ENCODE measurements at regions not wholly inside any gene's neighbourhood (a gene's known extent, or its start where the extent isn't known, plus 50 kb on each side); places are given as distances from the start of the nearest gene placed in this dataset.
"Not testable (repeated sequence)": the region's sequence is repeated elsewhere in the genome, so short reads cannot be mapped to it uniquely, and the experiment has no call there.

GRCh38 chr1:121573881-121574504, 389.2 kb downstream of the SRGAP2C start:
- DNase-seq (ENCODE audit: low read depth in 2 of 2) = peak in 1 of 2 donors; percentile 41

GRCh38 chr1:121574505-121574899, 389.7 kb downstream of the SRGAP2C start:
- not testable (repeated sequence) for DNase-seq (ENCODE audit: low read depth in 2 of 2)

GRCh38 chr1:121582898-121583297, 398.1 kb downstream of the SRGAP2C start:
- not testable (repeated sequence) for DNase-seq (ENCODE audit: low read depth in 2 of 2)

- peak in 1 of 2 donors; percentile 17 for DNase-seq (ENCODE audit: low read depth in 2 of 2)
Measured at GRCh38 chr1:121586369-121587229, 401.8 kb downstream of the SRGAP2C start.

- DNase-seq (ENCODE audit: low read depth in 2 of 2) = no peak
Measured at GRCh38 chr1:121587230-121587569, 402.4 kb downstream of the SRGAP2C start.

- DNase-seq (ENCODE audit: low read depth in 2 of 2) = peak in 1 of 2 donors; percentile 79
Measured at GRCh38 chr1:121587777-121588176, 403.0 kb downstream of the SRGAP2C start.

GRCh38 chr1:121594096-121594495, 409.3 kb downstream of the SRGAP2C start:
- no peak for DNase-seq (ENCODE audit: low read depth in 2 of 2)

- no peak for DNase-seq (ENCODE audit: low read depth in 2 of 2)
Measured at GRCh38 chr1:121595089-121595488, 410.3 kb downstream of the SRGAP2C start.

- not testable (repeated sequence) for DNase-seq (ENCODE audit: low read depth in 2 of 2)
Measured at GRCh38 chr1:121604843-121605444, 420.2 kb downstream of the SRGAP2C start.

GRCh38 chr1:121607499-121607898, 422.7 kb downstream of the SRGAP2C start:
- DNase-seq (ENCODE audit: low read depth in 2 of 2) = not testable (repeated sequence)
